Gastroesophageal sphincter (tissue), 3 donors: ENCODE measurements at regions not wholly inside any gene's neighbourhood (a gene's known extent, or its start where the extent isn't known, plus 50 kb on each side); places are given as distances from the start of the nearest gene placed in this dataset.

Source experiments
- POLR2AphosphoS5 ChIP-seq: sonication (generic); formaldehyde crosslinking; IDR thresholded peaks from one replicate; pipeline ENCODE4 v1.6.1; 2017; ENCODE audit warnings: antibody characterized with exemption
- TF ChIP-seq, protein P1 (sequence below), 4 experiments: fragments of 200-600 bp in 2 of 4; fragments of 450-650 bp in 2 of 4; sonication (generic) in 1 of 4; IDR thresholded peaks; one replicate each; pipeline ENCODE4 v1.5.1; 2017 to 2019; ENCODE audit warnings: antibody characterized with exemption in 4 of 4, mild to moderate bottlenecking in 2 of 4, moderate library complexity in 2 of 4

DNA sequence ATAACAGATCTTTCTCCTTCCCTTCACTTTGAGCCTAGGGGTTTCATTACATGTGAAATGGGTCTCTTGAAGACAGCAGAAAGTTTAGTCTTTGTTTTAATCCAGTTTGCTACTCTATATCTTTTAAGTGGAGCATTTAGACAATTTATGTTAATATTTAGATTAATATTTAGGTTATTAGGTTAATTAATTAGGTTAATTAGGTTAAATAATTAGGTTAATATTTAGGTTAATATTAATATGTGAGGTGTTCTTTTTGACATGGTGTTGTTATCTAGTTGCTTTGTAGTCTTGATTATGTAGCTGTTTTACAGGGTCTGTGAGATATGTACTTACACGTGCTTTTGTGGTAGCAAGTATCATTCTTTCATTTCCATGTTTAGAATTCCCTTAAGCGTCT, 312.9 kb downstream of the NEK10 start:
- TF ChIP-seq POLR2AphosphoS5 = no peak
- TF ChIP-seq, protein P1, sequence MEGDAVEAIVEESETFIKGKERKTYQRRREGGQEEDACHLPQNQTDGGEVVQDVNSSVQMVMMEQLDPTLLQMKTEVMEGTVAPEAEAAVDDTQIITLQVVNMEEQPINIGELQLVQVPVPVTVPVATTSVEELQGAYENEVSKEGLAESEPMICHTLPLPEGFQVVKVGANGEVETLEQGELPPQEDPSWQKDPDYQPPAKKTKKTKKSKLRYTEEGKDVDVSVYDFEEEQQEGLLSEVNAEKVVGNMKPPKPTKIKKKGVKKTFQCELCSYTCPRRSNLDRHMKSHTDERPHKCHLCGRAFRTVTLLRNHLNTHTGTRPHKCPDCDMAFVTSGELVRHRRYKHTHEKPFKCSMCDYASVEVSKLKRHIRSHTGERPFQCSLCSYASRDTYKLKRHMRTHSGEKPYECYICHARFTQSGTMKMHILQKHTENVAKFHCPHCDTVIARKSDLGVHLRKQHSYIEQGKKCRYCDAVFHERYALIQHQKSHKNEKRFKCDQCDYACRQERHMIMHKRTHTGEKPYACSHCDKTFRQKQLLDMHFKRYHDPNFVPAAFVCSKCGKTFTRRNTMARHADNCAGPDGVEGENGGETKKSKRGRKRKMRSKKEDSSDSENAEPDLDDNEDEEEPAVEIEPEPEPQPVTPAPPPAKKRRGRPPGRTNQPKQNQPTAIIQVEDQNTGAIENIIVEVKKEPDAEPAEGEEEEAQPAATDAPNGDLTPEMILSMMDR (IDR thresholded peaks at IDR 0.05) = no peak
